G401 (cell line): ENCODE measurements at regions not wholly inside any gene's neighbourhood (a gene's known extent, or its start where the extent isn't known, plus 50 kb on each side); places are given as distances from the start of the nearest gene placed in this dataset.
A peak's percentile ranks its signal among the peaks of the same experiment; 100 is the strongest.
"Not testable (repeated sequence)": the region's sequence is repeated elsewhere in the genome, so short reads cannot be mapped to it uniquely, and the experiment has no call there.

Source experiments
- DNase-seq: peaks from one replicate; pipeline ENCODE4 v3.0.0-alpha.2; 2015; ENCODE audit warnings: low spot score
- in situ Hi-C: cut with HindIII; loops from 2 replicates; pipeline ENCODE4 v1.10.0; 2016; ENCODE audit warnings: low sequenced_read_pairs, mixed read lengths

GRCh38 chr19:30817965-30818567, 445.9 kb downstream of the ZNF536 start:
- in situ Hi-C loops, result no loop called here
- DNase-seq, result no peak

- DNase-seq, result no peak
- in situ Hi-C loops, result no loop called here
Observed at GRCh38 chr19:30817197-30817596, 445.0 kb downstream of the ZNF536 start.

DNA sequence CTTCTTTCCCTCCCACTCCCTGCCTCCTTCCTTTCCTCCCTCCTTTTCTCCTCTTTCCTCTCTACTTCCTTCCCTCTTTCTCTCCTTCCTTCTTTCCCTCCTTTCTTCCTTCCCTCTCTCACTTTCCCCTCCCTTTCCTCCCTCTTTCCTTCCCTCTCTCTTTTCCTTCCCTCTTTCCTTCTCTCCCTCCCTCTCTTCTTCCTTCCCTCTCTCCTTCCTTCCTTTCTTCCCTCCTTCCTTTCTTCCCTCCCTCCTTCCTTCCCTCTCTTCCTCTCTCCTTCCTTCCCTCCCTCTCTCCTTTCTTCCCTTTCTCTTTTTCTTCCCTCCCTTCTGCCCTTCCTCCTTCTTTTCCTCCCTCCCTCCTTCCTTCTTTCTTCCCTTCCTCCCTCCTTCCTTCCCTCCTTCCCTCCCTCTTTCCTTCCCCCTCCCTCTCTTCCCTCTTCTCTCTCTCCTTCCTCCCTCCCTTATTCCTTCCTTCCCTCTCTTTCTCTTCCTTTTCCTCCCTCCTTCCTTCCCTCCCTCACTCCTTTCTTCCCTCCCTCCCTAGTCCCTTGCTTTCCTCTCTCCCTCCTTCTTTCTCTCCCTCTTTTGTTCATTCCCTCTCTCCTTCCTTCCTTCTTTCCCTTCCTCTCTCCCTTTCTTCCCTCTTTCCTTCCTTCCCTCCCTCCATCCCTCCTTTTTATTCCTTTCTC, 443.9 kb downstream of the ZNF536 start:
- in situ Hi-C loops, result no loop called here
- DNase-seq, result no peak

DNA sequence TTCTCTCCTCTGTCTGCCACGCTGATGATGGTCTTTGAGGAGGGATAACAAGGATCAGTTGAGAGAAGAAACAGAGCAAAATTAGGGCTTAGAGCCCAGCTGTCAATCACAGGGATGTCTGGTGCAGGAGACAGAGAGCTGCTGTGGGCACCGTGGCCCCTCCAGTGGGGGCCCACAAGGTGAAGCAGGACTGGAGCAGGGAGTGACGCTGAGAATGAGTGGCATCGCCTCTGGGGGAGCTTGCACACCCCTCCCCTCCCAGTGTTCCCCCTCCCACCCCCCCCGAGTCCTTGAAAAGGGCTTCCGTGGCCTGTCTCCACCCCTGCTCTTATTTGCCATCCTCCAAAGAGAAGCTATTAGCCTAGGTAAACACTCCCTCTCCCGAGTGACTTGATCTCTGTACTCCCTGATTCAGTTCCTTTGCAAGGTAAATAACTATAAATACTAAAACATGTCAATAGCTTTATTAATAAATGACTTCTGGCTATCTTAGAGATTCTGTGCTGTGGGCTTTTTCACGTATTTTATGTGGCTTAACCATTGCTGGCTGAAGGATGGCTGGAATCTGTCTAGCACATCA, 440.0 kb downstream of the ZNF536 start:
- in situ Hi-C loops, result no loop called here
- DNase-seq, result no peak

GRCh38 chr19:30811397-30812098, 439.4 kb downstream of the ZNF536 start:
- no peak for DNase-seq
- in situ Hi-C loops, result no loop called here

DNA sequence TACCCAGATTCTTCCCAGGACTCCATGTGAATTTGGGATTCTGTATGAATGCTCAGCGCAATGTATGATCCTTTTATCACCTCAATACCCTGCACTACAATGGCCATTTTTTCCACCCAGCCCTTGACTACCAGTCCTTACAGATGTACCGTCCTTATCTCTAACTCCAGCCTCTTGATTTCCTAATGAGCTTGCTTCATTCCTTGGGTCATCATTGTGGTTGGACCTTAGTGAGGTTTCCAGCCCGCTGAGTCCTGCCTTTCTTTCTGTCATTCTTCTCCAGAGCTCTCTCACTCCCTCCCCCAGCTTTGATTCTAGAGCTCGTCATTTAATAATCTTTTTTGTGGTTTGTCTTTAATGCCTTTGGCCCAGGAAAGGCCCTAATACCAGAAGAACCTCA, 438.5 kb downstream of the ZNF536 start:
- in situ Hi-C loops, result no loop called here
- DNase-seq, result no peak

DNA sequence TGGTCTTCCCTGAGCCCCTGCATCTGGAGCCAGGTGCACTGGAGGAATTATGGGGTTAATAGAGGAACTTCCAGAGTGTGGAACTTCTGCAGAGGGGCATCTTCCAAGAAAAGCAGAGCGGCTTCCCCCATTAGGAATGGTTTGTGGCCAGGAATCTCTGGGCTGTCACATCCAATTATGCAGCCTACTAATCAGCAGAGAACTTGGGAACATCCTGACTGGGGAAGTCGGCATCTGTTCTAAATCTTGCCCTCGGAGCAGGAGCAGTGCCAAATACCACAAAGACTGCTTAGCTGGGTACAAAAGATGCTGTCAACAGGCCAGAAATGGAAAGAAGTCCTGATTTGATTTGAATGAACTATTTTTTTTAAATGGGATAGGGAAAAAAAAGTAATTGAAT, 435.1 kb downstream of the ZNF536 start:
- in situ Hi-C loops, result no loop called here
- no peak for DNase-seq

- DNase-seq, result no peak
- in situ Hi-C loops, result no loop called here
Observed at GRCh38 chr19:30806311-30806710, 434.1 kb downstream of the ZNF536 start.

- in situ Hi-C loops, result no loop called here
- DNase-seq, result no peak
Observed at GRCh38 chr19:30804751-30805150, 432.6 kb downstream of the ZNF536 start.

- in situ Hi-C loops, DNase-seq: not testable (repeated sequence)
Observed at GRCh38 chr19:30804333-30804732, 432.1 kb downstream of the ZNF536 start.

GRCh38 chr19:30802424-30803013, 430.3 kb downstream of the ZNF536 start:
- in situ Hi-C loops, result no loop called here
- DNase-seq, result no peak

DNA sequence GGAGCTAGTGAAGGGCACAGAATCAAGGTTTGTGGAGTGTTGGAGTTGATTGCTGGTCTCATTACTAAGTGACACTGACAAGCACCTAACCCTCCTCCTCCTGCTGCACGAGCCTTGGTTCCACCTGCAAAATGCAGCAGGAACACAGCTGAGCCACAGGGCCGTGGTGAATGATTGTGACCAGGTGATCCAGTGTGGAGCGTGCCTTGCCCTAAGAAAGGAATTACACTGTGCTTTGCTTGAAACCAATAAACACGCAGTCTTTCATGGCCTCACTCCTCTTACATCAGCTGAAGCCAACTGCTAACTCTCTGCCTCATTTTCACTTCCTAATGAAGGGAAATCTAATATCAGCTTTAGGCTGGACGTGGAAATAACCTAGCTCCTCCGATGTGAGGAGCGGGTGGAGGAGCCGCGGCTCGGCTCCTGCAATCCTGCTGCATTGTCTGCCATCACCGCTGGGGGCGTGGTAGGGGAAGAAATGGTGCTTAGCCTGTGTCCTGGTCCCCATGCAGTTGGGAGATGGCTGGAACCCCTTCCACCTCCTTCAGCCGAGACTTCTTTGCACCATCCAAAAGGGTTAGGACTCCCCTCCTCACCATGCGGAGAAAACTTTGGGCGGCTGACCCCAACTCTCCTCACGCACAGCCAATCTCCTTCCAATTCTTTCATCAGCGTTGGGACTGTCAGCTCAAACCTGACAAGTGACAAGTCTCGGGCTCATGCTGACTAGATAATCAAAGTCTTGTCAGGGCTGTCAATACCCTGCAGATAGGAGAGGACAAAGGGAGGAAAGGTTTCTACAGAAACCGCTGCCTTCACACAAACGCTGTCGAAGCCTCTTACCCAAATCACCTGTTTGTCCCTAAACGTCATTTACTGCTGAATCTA, 427.9 kb downstream of the ZNF536 start:
- DNase-seq, result peak; percentile 36
- in situ Hi-C loops, result no loop called here

DNA sequence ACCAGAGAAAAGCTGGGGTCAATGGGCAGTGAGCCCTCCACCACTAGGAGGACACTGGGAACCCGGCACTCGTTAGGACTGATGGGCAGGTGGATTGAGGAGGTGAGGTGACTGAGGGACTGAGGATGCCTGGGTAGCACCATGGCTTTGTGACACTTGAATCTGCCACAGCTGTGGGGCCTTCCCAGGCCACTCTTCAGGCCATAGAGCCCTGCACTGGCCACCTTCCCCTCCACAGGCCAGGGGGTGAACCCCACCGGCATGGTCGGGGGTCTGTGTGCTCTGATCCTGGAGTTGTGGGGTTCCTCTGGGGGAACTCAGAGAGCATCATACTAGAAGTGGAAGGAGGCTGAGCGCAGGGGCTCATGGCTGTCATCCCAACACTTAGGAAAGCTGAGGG, 423.5 kb downstream of the ZNF536 start:
- DNase-seq, result no peak
- in situ Hi-C loops, result no loop called here

DNA sequence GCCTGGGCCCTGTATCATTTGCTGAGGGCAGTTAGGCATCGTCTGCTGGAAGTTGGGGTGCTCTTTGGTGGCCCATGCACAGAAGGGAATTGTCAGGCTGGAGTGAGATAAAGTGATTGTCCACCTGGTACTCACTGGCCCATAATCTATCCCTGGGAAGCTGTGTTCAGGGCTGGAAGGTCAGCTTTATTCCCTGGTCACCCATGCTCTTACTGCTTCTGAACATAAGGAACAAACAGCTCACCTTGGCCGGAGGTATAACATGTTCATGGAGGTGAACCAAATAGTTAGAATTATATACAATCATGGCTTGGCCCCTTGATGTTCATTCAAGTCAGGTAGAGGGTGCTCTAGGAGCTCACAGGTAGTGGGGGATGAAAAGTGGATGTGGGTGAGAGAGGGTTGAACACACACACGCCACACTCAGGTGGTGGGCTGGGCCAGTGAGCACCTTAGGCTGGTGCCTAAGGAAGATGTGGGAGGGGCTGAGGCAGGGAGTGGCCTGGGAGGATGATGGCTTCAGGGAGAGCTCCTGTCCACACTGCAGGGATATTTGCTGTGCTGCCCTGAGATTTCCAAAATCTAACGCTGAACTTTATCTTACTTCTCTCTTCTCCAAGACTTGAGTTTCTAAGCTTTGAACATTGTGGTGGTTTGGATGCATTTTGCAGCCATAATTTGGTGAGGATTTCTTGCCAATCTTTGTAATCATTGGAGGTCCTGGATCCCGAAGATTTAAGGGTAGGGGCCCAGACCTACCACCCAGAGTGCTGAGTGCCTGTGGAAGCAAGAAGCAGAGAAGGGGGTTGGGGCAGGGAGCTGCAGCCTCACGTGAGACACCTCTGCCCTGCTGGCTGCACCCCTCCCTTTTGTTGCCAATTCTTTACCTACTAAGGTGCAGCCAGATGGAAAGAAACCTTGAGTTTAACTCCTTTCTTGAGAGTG, 420.6 kb downstream of the ZNF536 start:
- in situ Hi-C loops, result no loop called here
- no peak for DNase-seq

DNA sequence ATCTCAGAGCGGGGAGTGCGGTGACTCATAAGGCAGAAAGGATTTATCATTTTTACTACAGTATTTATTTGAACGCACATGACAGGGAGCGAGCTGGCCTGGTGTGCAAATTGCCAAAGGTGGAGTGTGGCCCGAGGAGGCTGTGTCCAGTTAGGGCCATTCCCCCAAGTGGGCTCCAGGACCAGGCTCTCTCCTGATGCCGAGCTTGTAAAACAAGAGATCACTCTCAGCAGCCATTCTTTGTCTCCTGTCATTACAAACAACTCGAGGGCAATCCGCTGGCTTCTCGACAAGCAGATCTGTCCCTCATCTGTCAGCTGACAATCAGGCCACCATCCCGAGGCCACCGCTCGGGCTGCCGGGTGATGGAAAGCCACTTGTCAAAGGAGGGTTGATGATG, 418.9 kb downstream of the ZNF536 start:
- in situ Hi-C loops, result no loop called here
- no peak for DNase-seq

- in situ Hi-C loops, result no loop called here
- DNase-seq, result no peak
Observed at GRCh38 chr19:30790056-30790680, 418.0 kb downstream of the ZNF536 start.

DNA sequence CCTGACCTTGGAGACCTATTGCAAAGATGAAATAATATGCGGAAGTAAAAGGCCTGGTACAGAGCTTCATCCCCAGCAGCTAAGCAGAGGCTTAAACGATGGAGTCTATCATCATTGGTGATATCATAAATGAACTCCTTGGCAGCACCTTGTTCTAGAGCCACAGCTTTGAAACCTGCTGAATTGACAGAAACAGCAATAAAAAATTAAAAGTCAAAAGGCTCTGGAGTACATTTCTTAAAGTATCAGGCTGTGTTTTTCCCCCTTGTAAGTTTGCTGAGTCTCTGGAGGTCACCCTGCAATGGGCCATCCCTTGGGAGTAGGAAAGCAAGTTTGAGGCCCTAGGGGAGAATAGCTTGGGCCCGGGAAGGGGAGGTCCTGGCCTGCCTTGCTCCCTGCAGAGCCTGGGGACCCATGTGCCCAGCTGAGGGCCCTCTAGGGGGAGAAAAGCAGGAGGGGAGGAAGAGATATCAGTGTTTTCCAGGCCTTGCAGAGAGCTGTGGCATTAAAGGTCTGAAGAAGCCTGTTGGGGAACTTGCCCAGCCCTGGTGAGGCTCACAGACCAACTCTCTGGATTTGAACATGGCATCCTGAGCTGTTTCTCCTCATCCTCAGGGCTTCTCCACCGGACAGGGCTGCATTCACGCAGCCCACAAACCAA, 416.1 kb downstream of the ZNF536 start:
- no peak for DNase-seq

More for the DNA sequence above, 416.1 kb downstream of the ZNF536 start:
- in situ Hi-C loops, result no loop called here
